ENCODE measurements at regions not wholly inside any gene's neighbourhood (a gene's known extent, or its start where the extent isn't known, plus 50 kb on each side); places are given as distances from the start of the nearest gene placed in this dataset.

GRCh38 chr13:95502216-95502615, 50.3 kb upstream of the CLDN10 start:
- DNase-seq: no peak
